ENCODE measurements at regions not wholly inside any gene's neighbourhood (a gene's known extent, or its start where the extent isn't known, plus 50 kb on each side); places are given as distances from the start of the nearest gene placed in this dataset.
"Not testable (repeated sequence)": the region's sequence is repeated elsewhere in the genome, so short reads cannot be mapped to it uniquely, and the experiment has no call there.

- DNase-seq, result no peak
Measured at GRCh38 chr5:105131045-105131444, 1568.5 kb upstream of the NUDT12 start.

- DNase-seq, result no peak
Measured at GRCh38 chr5:105101577-105101976, 1539.0 kb upstream of the NUDT12 start.

- DNase-seq, result no peak
Measured at GRCh38 chr5:105088961-105089360, 1526.4 kb upstream of the NUDT12 start.

- no peak for DNase-seq
Measured at GRCh38 chr5:105088102-105088501, 1525.5 kb upstream of the NUDT12 start.

GRCh38 chr5:105057893-105058292, 1495.3 kb upstream of the NUDT12 start:
- DNase-seq, result no peak

GRCh38 chr5:105057001-105057436, 1494.4 kb upstream of the NUDT12 start:
- DNase-seq, result no peak

- DNase-seq, result no peak
Measured at GRCh38 chr5:105054406-105054805, 1491.8 kb upstream of the NUDT12 start.

- DNase-seq, result no peak
Measured at GRCh38 chr5:105042623-105043022, 1480.0 kb upstream of the NUDT12 start.

GRCh38 chr5:105036814-105037213, 1474.2 kb upstream of the NUDT12 start:
- not testable (repeated sequence) for DNase-seq

- no peak for DNase-seq
Measured at GRCh38 chr5:105034401-105034763, 1471.8 kb upstream of the NUDT12 start.

GRCh38 chr5:105033637-105034400, 1471.2 kb upstream of the NUDT12 start:
- no peak for DNase-seq

- no peak for DNase-seq
Measured at GRCh38 chr5:105032917-105033316, 1470.3 kb upstream of the NUDT12 start.

- no peak for DNase-seq
Measured at GRCh38 chr5:105030153-105030552, 1467.6 kb upstream of the NUDT12 start.

GRCh38 chr5:105015098-105015497, 1452.5 kb upstream of the NUDT12 start:
- no peak for DNase-seq

GRCh38 chr5:104998572-104998971, 1436.0 kb upstream of the NUDT12 start:
- no peak for DNase-seq

- DNase-seq, result no peak
Measured at GRCh38 chr5:104998169-104998568, 1435.6 kb upstream of the NUDT12 start.

GRCh38 chr5:104987074-104987473, 1424.5 kb upstream of the NUDT12 start:
- DNase-seq, result no peak

- DNase-seq, result no peak
Measured at GRCh38 chr5:104977529-104977928, 1414.9 kb upstream of the NUDT12 start.

GRCh38 chr5:104967806-104968410, 1405.3 kb upstream of the NUDT12 start:
- DNase-seq, result no peak

- DNase-seq, result no peak
Measured at GRCh38 chr5:104965006-104965405, 1402.4 kb upstream of the NUDT12 start.

- DNase-seq, result no peak
Measured at GRCh38 chr5:104955479-104955878, 1392.9 kb upstream of the NUDT12 start.

GRCh38 chr5:104952876-104953275, 1390.3 kb upstream of the NUDT12 start:
- no peak for DNase-seq

GRCh38 chr5:104951829-104952228, 1389.2 kb upstream of the NUDT12 start:
- no peak for DNase-seq

All from nucleus accumbens (tissue), 56 donors.